ENCODE measurements at regions not wholly inside any gene's neighbourhood (a gene's known extent, or its start where the extent isn't known, plus 50 kb on each side); places are given as distances from the start of the nearest gene placed in this dataset.
A peak's percentile ranks its signal among the peaks of the same experiment; 100 is the strongest.
"Not testable (repeated sequence)": the region's sequence is repeated elsewhere in the genome, so short reads cannot be mapped to it uniquely, and the experiment has no call there.

DNA sequence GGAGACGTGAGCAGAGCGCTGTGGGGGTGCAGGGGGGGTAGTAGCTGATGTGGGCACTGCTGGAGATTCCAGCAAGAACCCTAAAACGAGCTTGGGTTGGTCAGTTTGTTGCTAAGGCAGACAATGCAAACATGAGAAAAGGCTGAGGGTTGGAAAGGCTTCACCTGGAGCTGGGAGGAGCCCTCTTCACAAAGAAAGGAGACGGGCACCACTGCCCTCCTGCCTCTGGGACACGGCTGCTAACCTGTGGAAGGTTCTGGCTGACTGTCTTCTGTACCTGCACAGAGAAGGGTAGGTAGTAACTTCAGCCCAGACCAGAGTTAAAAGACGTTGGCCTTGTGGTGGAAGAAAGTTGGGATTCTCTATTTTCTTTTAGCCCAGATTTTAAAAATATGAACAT, 108.7 kb downstream of the SUCLA2 start:
- no peak for DNase-seq (ENCODE audit: low read depth in 2 of 2)

DNA sequence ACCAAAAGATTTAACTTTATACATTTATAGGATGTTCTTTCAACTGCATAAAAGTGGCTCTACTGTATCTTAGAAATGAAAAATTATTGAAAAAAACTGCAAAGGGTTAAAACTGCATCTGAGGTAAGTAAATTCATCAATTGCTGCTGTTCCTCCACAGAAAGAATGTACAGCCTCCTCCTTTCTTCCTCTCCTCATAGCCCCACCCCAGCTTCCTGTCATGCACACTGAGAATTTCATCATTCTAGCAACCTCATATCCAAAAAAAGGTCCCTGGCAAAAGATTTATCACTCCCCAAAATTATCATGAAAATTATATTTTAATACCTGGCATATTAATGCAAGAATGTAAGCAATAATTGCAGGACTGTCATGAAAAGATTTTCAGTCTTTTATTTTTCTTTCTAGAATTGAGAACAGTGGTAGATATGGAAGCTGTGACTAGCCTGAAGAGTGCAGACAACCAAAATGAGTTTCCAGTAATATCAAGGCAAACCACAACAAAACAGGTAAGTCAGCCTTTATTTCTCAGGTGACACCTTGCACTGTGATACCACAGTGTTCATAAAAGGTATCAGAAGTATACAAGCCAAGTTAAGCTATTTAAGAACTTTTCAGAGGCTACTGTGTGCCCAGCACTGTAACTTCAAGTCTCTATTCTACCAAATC, 110.8 kb downstream of the SUCLA2 start:
- DNase-seq (ENCODE audit: low read depth in 2 of 2), result no peak

DNA sequence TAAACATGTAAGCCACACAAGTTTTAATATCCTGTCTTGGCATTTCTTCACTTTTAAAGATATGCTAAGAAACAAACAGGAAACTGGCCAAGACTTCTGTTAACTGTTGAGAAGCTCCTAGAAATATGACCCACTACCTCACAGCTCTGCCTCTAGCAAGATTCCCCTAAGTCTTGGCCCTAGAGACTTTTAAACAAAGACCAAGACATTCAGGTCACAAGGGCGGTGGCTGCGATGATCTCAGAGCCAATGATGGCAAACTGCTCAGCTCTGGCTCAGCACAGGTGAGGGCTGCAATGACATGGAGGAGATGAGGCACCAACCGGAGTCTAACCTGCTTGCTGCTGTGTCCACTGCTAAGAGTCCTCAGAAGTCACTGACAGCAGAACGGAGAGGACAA, 114.8 kb downstream of the SUCLA2 start:
- DNase-seq (ENCODE audit: low read depth in 2 of 2), result no peak

DNA sequence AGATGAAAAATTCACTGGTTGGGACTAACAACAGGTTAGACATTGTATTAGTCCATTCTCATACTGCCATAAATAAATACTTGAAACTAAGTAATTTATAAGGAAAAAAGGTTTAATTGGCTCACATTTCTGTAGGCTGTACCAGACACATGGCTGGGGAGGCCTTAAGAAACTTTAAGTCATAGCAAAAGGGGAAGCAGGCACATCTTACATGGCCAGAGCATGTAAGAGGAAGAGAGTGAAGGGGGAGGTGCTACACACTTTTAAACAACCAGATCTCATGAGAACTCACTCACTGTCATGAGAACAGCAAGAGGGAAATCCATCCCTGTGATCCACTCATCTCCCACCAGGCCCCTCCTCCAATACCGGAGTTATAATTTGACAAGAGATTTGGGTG, 125.9 kb downstream of the SUCLA2 start:
- no peak for DNase-seq (ENCODE audit: low read depth in 2 of 2)

DNA sequence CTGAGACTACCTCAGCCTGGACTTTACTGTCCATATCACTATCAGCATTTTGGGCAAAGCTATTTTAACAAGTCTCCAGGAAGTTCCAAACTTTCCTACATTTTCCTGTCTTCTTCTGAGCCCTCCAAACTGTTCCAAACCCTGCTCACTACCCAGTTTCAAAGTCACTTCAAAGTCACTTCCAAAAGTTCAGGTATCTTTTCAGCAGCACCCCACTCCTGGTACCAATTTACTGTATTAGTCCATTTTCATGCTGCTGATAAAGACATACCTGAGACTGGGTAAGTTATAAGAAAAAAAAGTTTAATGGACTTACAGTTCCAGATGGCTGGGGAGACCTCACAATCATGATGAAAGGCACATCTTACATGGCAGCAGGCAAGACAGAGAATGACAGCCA, 127.1 kb downstream of the SUCLA2 start:
- not testable (repeated sequence) for DNase-seq (ENCODE audit: low read depth in 2 of 2)

DNA sequence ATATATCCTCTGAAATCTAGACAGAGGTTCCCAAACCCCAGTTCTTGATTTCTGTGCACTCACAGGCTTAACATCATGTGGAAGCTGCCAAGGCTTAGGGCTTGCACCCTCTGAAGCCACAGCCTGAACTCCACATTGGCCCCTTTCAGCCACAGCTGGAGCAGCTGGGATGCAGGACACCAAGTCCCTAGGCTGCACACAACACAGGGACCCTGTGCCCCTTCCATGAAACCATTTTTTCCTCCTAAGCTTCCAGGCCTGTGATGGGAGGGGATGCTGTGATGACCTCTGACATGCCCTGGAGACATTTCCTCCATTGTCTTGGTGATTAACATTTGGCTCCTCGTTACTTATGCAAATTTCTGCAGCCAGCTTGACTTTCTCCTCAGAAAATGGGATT, 127.8 kb downstream of the SUCLA2 start:
- not testable (repeated sequence) for DNase-seq (ENCODE audit: low read depth in 2 of 2)

DNA sequence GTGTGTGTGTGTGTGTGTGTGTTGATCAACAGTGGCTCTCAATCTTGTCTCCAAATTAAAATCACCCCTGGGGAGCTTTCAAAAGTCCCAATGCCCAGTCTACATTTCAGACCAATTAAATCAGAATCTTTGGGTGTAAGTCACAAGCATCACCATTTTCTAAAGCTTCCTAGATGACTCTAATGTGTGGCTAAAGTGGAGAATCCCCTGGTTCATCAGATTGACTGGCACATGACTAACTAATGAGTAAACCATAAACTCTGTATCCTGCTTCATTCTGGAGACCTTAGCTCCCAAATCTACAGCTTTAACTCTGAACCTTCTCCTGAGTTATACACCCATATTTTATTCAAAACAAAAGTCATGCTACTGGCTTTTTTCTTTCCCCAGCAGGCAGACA, 131.3 kb downstream of the SUCLA2 start:
- DNase-seq (ENCODE audit: low read depth in 2 of 2), result no peak

DNA sequence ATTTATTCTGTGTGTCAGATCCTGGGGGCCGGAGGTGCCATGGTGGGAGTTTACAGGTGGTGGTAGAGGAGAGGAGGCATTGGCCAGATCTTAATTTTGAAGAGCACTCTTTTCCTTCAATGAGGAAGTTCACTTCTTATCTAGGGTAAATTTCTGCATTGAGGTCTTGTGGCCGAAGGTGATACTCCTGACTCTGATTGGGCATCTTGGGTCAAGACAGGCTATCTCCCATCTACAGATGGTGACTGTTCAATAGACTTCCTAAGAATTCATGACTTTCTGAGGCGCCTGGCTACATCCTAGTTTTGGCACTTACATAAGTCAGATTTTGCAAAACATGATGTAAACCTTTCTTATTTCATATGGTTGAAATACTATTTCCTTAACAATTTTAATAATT, 135.2 kb downstream of the SUCLA2 start:
- no peak for DNase-seq (ENCODE audit: low read depth in 2 of 2)

DNA sequence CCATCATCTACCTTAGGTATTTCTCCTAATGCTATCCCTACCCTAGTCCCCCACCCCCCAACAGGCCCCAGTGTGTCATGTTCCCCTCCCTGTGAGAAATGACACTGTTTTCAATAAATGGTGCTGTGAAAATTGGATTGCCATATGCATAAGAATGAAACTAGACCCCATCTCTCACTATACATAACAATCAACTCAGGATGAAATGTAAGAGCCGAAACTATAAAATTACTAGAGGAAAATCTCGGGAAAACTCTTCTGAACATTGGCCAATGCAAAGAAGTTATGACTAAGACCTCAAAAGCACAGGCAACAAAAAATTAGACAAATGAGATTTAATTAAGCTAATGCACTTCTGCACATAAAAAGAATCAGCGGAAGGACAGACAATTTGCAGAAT, 138.2 kb downstream of the SUCLA2 start:
- DNase-seq (ENCODE audit: low read depth in 2 of 2), result no peak

DNA sequence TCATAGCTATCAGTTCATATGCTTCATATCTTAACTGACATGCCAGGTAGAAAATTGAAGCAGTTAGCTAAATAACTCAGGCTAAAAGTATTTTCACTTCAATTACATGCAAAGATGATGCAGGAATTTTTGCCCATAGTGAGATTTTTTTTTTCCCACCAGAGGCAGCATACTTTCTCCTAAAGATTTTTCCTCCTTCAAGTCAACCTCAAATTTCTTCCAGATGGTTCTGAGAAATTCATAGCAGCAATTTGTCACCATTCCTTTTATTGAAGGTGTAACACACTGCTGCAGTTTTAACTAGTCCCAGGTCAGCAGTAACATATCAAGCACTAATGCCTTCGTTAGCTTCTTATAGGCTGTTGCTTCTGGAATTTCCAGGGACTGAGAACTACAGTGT, 141.9 kb downstream of the SUCLA2 start:
- no peak for DNase-seq (ENCODE audit: low read depth in 2 of 2)

DNA sequence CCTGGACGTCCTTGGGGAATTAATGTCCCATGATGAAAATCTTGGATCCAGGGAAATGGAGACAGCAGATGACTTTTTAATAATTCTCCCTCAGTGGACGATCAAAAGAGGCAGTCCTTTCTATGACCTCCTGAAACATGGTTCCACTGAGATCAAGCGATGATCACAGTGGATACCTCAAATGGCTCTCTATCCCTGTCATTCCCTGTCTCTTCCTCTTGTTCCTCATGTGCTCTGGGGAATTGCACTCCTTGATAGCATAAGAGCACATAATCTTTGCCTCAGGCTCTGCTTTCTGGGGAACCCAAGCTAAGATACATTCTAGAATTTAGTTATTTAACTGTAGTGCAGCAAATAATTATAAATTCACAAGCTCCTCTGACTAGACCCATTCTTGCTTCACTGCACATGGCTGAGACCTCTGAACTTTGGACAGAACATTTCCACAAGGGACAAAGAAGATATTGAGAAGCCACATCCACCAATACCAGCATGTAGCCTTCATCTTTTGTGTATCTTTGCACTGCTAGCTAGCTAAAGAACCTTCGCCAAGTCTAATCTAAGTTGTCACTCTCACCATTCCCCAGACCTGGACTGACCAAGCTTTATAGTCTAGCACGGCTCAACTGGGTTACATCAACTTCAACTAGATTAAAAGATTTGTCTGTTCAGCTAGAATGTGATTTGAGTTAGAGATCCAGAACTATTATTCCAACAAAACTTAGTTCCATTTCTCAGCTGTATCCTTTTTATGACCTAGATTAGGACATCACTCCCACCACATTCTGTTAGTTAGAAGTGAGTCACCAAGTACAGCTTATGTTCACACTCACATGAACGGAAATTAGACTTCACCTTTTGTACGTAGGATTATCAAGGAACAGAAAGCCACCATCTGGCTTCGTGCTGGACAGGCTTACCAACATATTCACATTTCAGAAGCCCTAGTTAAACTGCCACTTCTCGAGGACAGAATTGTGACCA, 142.7 kb downstream of the SUCLA2 start:
- DNase-seq (ENCODE audit: low read depth in 2 of 2), result peak in 1 of 2 donors; percentile 61

DNA sequence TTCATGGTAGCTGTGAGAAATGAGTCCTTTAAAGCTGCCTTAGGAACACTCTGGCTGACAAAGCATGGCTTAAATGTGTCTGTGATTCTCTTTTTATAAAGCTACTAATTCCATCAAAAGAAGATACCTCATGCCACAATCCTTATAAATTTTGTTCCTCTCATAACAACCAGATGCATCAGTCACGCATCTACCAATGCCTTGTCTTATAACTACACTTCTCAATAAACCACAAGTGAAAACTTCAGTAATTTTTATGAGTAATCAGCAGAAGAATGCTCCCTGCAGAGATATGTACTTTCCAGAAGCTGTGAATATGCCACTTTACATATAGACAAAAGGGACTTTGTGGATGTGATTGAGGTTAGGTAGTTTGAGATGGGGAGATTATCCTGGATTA, 147.8 kb downstream of the SUCLA2 start:
- DNase-seq (ENCODE audit: low read depth in 2 of 2), result no peak

DNA sequence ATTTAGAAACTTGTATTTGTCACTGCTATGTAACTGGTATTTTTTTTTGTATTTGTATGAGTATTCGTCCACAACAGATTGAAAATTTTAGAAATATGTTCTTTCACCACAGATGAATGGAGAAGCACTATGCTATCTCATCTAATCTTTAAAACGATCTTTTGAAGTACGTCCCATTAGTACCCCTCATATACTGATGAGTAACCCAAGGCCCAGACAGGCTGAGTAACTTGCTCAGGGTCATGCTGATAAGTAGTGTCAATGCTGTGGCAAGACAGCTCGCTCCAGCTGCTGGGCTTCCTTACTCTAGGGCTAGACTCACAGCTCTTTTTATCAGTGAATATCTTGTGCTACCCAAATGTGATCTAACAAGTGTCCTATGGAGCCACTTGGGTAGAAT, 154.2 kb downstream of the SUCLA2 start:
- no peak for DNase-seq (ENCODE audit: low read depth in 2 of 2)

DNA sequence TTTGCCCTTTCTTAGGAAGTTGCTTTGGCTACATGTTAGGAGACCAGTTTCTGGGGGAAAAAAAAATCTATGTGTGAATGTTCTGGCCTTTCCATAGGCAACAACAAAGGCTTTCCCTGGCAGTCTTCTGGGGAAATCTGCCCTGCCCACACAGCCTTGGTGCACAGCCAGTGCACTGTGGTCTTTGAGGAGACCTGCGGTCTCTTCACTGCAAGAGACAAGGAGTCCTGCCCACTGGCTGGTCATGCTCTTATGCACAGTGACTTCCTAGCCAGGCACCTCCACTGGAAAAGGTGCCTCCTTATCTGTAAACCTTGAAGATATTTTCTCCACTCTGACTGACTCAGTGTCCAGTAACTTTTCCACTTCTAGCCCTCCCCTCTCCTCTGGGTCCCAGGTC, 155.1 kb downstream of the SUCLA2 start:
- no peak for DNase-seq (ENCODE audit: low read depth in 2 of 2)

DNA sequence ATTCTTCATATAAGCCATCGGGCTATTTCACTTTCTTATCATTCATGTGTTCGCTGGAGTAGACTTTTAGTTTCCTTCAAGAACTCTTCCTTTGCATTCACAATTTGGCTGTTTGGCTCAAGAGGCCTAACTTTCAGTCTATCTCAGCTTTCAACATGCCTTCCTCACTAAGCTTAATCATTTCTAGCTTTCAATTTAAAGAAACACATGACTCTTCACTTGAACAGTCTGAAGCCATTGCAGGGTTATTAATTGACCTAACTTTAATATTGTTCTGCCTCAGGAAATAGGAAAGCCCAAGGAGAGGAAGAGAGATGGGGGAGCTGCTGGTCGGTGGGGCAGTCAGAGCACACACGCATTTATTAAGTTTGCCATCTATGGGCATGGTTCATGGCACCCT, 158.1 kb downstream of the SUCLA2 start:
- DNase-seq (ENCODE audit: low read depth in 2 of 2), result no peak

DNA sequence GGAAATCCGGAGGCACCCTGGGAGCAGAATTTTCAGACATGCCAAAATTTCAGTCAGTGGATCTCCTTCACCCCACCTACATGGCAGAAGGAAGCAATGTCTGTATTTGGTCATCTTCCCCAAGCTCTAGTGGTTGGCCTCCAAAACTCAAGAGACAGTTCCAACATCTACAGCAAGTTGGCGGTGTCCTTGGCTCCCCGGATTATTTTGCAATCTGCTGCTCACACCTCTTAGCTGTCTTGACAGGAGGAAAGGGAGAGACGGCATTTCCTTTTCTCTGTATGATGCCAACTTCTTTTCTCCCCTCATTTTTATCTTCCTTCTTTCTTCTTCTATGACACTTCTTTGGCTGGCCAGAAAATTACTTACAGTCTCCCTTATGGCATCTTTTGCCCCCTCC, 159.9 kb downstream of the SUCLA2 start:
- no peak for DNase-seq (ENCODE audit: low read depth in 2 of 2)

DNA sequence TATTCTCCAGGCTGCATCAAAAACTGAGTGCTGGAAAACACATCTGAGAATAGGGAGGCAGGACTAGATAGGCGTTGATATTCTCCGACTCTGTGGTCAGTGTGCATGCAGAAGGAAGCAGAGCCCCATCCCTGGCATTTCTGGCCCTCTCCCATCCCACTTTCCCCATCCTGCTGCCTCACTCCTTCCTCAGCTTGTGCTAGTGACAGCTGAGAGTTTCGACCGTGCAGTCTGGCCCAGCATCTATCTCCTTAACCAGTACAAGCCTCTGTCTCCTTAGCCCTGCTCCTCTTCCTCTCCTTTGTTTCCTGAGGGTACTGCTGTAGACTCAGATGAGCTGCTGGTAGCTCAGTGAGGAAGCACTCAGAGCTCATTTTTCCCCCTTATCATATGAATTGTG, 163.2 kb downstream of the SUCLA2 start:
- DNase-seq (ENCODE audit: low read depth in 2 of 2), result no peak

DNA sequence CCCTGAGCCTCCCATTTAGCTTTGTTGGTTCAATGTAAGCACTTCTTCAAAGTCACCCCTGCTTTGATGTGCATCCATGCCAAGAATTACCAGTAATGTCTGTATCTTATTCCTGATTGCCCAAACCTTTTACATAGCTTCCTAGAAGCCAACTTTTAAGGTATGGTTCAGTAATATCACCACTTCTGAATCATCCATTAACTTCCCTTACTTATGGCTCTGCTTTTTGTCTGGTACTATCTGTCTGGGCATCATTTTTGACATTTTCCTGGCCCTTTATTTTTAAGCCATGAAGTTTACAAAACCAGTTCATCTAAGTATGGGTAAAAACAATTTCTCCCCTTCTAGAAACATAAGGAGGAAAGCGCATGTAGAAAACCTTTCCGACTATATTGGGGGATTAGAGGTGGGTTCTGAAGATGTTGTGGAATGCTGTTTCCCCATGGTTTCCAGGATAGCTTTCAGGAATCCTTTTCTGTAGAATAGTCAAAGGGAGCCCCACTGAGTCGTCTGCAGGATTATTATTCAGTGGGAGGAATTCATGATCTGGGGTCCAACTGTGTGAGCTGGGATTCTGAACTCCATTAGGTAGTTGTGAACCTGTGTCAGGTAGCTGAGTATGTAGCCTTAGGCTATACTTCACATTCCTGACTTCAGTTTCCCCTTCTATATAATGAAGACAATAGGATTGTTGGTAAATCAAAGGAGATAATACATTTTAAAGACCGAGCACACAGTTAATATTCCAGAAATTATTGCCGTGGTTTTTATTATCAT, 163.8 kb downstream of the SUCLA2 start:
- DNase-seq (ENCODE audit: low read depth in 2 of 2), result no peak

DNA sequence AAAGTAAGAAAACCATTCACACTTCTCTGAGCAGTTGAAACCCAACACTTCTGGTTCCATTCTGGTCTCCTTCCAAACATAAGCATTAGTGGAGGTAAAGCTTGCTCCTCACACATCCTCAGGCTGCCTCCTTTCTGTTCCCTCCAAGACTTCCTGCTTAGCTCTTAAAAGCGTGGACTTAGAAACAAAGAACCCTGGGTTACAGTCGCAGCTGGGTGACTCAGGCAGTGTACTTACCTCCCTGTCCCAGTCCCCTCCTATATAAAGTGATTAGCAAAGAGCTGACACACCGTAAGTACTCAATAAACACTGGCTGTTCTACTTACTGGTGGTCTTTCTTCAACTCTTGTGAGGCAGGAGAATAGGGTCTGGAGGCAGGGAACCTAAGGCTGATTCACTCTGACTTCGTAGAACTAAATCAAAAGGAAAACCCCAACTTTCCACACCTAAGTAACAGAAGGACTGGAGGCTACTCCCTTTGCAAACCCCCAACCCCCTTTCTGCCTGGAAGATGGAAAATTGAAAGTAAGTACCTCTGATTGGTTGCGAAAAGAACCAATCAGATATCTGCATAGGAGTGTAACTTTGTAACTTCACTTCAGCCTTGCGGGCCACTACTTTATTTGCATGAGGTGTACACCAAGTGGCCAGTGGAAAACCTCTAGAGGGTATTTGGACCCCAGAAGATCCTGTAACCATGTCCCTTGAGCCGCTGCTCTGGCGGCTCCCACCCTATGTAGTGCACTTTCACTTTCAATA, 165.4 kb downstream of the SUCLA2 start:
- DNase-seq (ENCODE audit: low read depth in 2 of 2), result no peak

DNA sequence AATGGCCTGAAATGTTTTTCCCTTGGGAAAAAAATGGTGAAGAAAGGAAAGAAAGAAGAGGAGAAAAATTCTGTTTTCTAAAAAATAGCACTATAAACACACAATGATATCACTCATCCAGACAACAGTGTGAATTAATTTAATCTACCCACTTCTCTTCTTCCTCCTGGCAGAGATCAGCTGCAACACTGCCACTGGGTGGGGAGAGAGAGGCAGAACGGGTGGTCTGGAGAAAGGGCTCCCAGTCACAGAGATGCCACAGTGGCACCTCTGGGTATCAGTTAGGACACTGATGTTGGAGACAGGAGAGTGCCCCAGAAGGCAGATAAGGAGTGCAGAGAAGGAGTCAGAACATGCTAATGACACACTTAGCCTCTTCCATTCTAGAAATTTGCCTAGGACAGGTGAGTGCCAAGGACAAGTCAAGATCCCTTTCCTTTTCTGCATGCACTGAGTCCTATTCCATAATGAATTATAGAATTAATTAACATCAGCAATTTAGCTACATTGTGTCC, 168.6 kb downstream of the SUCLA2 start:
- no peak for DNase-seq (ENCODE audit: low read depth in 2 of 2)

DNA sequence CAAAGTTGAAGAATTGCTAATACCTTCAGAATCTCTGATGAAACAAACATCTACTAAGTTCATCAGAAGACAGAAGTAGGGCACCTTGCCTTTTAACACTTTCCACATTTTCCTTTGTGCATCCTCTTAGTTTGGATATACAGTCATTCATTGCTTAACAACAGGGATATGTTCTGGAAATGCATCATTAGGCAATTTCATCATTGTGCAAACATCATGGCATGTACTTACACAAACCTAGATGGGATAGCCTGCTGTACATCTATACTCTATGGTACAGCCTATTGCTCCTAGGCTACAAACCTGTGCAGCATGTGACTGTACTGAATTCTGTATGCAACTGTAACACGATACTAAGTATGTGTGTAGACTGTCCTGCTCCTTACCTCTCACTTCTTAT, 169.8 kb downstream of the SUCLA2 start:
- DNase-seq (ENCODE audit: low read depth in 2 of 2), result no peak
